Liver (tissue), 3 donors: ENCODE measurements at regions not wholly inside any gene's neighbourhood (a gene's known extent, or its start where the extent isn't known, plus 50 kb on each side); places are given as distances from the start of the nearest gene placed in this dataset.

Experiments
- NR2F2 ChIP-seq: IDR thresholded peaks from 2 replicates; pipeline ENCODE4 v1.6.1; 2016; ENCODE audit warnings: antibody characterized with exemption
- TAF1 ChIP-seq: conservative IDR thresholded peaks from 2 replicates; pipeline ENCODE4 v1.6.1; 2016; ENCODE audit warnings: antibody characterized with exemption, mild to moderate bottlenecking
- YY1 ChIP-seq: IDR thresholded peaks from 2 replicates; pipeline ENCODE4 v1.6.1; 2016; ENCODE audit warnings: antibody characterized with exemption, mild to moderate bottlenecking
- ZBTB33 ChIP-seq: IDR thresholded peaks from 2 replicates; pipeline ENCODE4 v1.6.1; 2016; ENCODE audit warnings: antibody characterized with exemption
- TF ChIP-seq, protein P1 (sequence below): fragments of 150-350 bp; IDR thresholded peaks from 2 replicates; pipeline ENCODE4 v1.5.1; 2017; ENCODE audit warnings: improper control_type of control experiment, low read depth, low read length; ENCODE audit not compliant: missing input control
- TF ChIP-seq, protein P2 (sequence below): IDR thresholded peaks from 2 replicates; pipeline ENCODE4 v1.6.1; 2016; ENCODE audit warnings: antibody characterized with exemption
- TF ChIP-seq, protein P3 (sequence below): IDR thresholded peaks from 2 replicates; pipeline ENCODE4 v1.6.1; 2016; ENCODE audit warnings: antibody characterized with exemption, mild to moderate bottlenecking
- donor health status: healthy.
- donor health status: healthy.

- TF ChIP-seq, protein P1, sequence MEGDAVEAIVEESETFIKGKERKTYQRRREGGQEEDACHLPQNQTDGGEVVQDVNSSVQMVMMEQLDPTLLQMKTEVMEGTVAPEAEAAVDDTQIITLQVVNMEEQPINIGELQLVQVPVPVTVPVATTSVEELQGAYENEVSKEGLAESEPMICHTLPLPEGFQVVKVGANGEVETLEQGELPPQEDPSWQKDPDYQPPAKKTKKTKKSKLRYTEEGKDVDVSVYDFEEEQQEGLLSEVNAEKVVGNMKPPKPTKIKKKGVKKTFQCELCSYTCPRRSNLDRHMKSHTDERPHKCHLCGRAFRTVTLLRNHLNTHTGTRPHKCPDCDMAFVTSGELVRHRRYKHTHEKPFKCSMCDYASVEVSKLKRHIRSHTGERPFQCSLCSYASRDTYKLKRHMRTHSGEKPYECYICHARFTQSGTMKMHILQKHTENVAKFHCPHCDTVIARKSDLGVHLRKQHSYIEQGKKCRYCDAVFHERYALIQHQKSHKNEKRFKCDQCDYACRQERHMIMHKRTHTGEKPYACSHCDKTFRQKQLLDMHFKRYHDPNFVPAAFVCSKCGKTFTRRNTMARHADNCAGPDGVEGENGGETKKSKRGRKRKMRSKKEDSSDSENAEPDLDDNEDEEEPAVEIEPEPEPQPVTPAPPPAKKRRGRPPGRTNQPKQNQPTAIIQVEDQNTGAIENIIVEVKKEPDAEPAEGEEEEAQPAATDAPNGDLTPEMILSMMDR, result no peak
- no peak for TF ChIP-seq NR2F2
- TF ChIP-seq, protein P2, sequence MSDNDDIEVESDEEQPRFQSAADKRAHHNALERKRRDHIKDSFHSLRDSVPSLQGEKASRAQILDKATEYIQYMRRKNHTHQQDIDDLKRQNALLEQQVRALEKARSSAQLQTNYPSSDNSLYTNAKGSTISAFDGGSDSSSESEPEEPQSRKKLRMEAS, result no peak
- TF ChIP-seq, protein P3, sequence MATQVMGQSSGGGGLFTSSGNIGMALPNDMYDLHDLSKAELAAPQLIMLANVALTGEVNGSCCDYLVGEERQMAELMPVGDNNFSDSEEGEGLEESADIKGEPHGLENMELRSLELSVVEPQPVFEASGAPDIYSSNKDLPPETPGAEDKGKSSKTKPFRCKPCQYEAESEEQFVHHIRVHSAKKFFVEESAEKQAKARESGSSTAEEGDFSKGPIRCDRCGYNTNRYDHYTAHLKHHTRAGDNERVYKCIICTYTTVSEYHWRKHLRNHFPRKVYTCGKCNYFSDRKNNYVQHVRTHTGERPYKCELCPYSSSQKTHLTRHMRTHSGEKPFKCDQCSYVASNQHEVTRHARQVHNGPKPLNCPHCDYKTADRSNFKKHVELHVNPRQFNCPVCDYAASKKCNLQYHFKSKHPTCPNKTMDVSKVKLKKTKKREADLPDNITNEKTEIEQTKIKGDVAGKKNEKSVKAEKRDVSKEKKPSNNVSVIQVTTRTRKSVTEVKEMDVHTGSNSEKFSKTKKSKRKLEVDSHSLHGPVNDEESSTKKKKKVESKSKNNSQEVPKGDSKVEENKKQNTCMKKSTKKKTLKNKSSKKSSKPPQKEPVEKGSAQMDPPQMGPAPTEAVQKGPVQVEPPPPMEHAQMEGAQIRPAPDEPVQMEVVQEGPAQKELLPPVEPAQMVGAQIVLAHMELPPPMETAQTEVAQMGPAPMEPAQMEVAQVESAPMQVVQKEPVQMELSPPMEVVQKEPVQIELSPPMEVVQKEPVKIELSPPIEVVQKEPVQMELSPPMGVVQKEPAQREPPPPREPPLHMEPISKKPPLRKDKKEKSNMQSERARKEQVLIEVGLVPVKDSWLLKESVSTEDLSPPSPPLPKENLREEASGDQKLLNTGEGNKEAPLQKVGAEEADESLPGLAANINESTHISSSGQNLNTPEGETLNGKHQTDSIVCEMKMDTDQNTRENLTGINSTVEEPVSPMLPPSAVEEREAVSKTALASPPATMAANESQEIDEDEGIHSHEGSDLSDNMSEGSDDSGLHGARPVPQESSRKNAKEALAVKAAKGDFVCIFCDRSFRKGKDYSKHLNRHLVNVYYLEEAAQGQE, result no peak
- no peak for TF ChIP-seq TAF1
- no peak for TF ChIP-seq YY1
- TF ChIP-seq ZBTB33, result no peak
These were observed 64.8 kb upstream of the GALNT5 start for GRCh38 chr2:157192445-157193423.
